Dermis microvascular lymphatic vessel endothelial cell (primary cell): ENCODE measurements at regions not wholly inside any gene's neighbourhood (a gene's known extent, or its start where the extent isn't known, plus 50 kb on each side); places are given as distances from the start of the nearest gene placed in this dataset.
A peak's percentile ranks its signal among the peaks of the same experiment; 100 is the strongest.
"Not testable (repeated sequence)": the region's sequence is repeated elsewhere in the genome, so short reads cannot be mapped to it uniquely, and the experiment has no call there.

Experiments used
- DNase-seq, 2 donors: peaks; one replicate each; pipeline versions ENCODE4 v3.0.0 to v3.0.0-alpha.2; 2010; ENCODE audit warnings: low read depth in 2 of 2

- DNase-seq = peak; percentile 86 to 87
Measured at GRCh38 chr12:59149995-59150642, 229.8 kb upstream of the LRIG3 start.

- DNase-seq = no peak
Measured at GRCh38 chr12:59147791-59148190, 227.5 kb upstream of the LRIG3 start.

- no peak for DNase-seq
Measured at GRCh38 chr12:59142183-59142790, 222.0 kb upstream of the LRIG3 start.

GRCh38 chr12:59134750-59135149, 214.4 kb upstream of the LRIG3 start:
- no peak for DNase-seq

- DNase-seq = no peak
Measured at GRCh38 chr12:59131462-59131861, 211.2 kb upstream of the LRIG3 start.

- DNase-seq = peak; percentile 92 to 96
Measured at GRCh38 chr12:59122784-59123183, 202.5 kb upstream of the LRIG3 start.

GRCh38 chr12:59121451-59121850, 201.1 kb upstream of the LRIG3 start:
- no peak for DNase-seq

- DNase-seq = no peak
Measured at GRCh38 chr12:59119676-59120075, 199.4 kb upstream of the LRIG3 start.

GRCh38 chr12:59118356-59118755, 198.1 kb upstream of the LRIG3 start:
- DNase-seq = no peak

- DNase-seq = no peak
Measured at GRCh38 chr12:59115995-59116394, 195.7 kb upstream of the LRIG3 start.

- no peak for DNase-seq
Measured at GRCh38 chr12:59115526-59115925, 195.2 kb upstream of the LRIG3 start.

GRCh38 chr12:59113831-59114615, 193.7 kb upstream of the LRIG3 start:
- DNase-seq = peak; percentile 73 to 86

- no peak for DNase-seq
Measured at GRCh38 chr12:59111851-59112250, 191.5 kb upstream of the LRIG3 start.

- not testable (repeated sequence) for DNase-seq
Measured at GRCh38 chr12:59108516-59108915, 188.2 kb upstream of the LRIG3 start.

GRCh38 chr12:59100585-59100984, 180.3 kb upstream of the LRIG3 start:
- no peak for DNase-seq

GRCh38 chr12:59097876-59098275, 177.6 kb upstream of the LRIG3 start:
- no peak for DNase-seq

GRCh38 chr12:59096246-59096645, 175.9 kb upstream of the LRIG3 start:
- no peak for DNase-seq

GRCh38 chr12:59093073-59093772, 172.9 kb upstream of the LRIG3 start:
- DNase-seq = no peak

- no peak for DNase-seq
Measured at GRCh38 chr12:59088673-59089072, 168.4 kb upstream of the LRIG3 start.

- DNase-seq = no peak
Measured at GRCh38 chr12:59087691-59088090, 167.4 kb upstream of the LRIG3 start.

- DNase-seq = peak in 1 of 2 donors; percentile 43
Measured at GRCh38 chr12:59087077-59087673, 166.9 kb upstream of the LRIG3 start.

- DNase-seq = no peak
Measured at GRCh38 chr12:59086126-59086525, 165.8 kb upstream of the LRIG3 start.
